CD8-positive, alpha-beta memory T cell (primary cell): ENCODE measurements at regions not wholly inside any gene's neighbourhood (a gene's known extent, or its start where the extent isn't known, plus 50 kb on each side); places are given as distances from the start of the nearest gene placed in this dataset.

Experiments
- CTCF ChIA-PET: fragments of 350-600 bp; sonication (Branson Sonifier 250); formaldehyde crosslinking; loops from one replicate; lab custom pipeline; 2021; ENCODE audit warnings: antibody characterized with exemption; lab: Charles Lee
- POLR2A ChIA-PET: fragments of 350-600 bp; sonication (Branson Sonifier 250); formaldehyde crosslinking; loops from one replicate; lab custom pipeline; 2021; ENCODE audit warnings: antibody characterized with exemption; lab: Charles Lee
- DNase-seq, 5 donors: peaks; one replicate each; pipeline versions ENCODE4 v3.0.0 to v3.0.0-alpha.2; 2020 to 2022; ENCODE audit warnings: mixed read lengths in 1 of 5
- H3K27ac ChIP-seq: one replicate; pipeline ENCODE4 v1.7.0; 2013; ENCODE audit warnings: low read depth, mild to moderate bottlenecking, low read length, moderate library complexity
- H3K27me3 ChIP-seq: 2 replicates; pipeline ENCODE4 v1.7.0; 2013; ENCODE audit warnings: low read length, mild to moderate bottlenecking; ENCODE audit not compliant: insufficient read depth, poor library complexity, severe bottlenecking
- H3K36me3 ChIP-seq: 2 replicates; pipeline ENCODE4 v1.7.0; 2013; ENCODE audit warnings: mild to moderate bottlenecking, low read length, moderate library complexity; ENCODE audit not compliant: insufficient read depth
- H3K4me1 ChIP-seq: 2 replicates; pipeline ENCODE4 v1.7.0; 2013; ENCODE audit warnings: mild to moderate bottlenecking, low read length, moderate library complexity; ENCODE audit not compliant: insufficient read depth
- H3K4me3 ChIP-seq: 2 replicates; pipeline ENCODE4 v1.7.0; 2013; ENCODE audit warnings: mild to moderate bottlenecking, low read length
- H3K9me3 ChIP-seq: 2 replicates; pipeline ENCODE4 v1.7.0; 2013; ENCODE audit warnings: mild to moderate bottlenecking, low read length
- H3K27ac Mint-ChIP-seq, 8 donors: one replicate each; pipeline ENCODE4 v1.8.0; 2020 to 2021; ENCODE audit warnings: mixed read lengths in 8 of 8, mild to moderate bottlenecking in 6 of 8, inconsistent platforms in 3 of 8, moderate library complexity in 3 of 8
- H3K27me3 Mint-ChIP-seq, 2 donors: one replicate each; pipeline ENCODE4 v1.8.0; 2020 to 2021; ENCODE audit warnings: mixed read lengths in 2 of 2, mild to moderate bottlenecking in 1 of 2, moderate library complexity in 1 of 2
- H3K36me3 Mint-ChIP-seq, 3 donors: one replicate each; pipeline ENCODE4 v1.8.0; 2020 to 2021; ENCODE audit warnings: mixed read lengths in 3 of 3, inconsistent platforms in 1 of 3, mild to moderate bottlenecking in 1 of 3
- H3K4me1 Mint-ChIP-seq, 3 donors: one replicate each; pipeline ENCODE4 v1.8.0; 2020 to 2021; ENCODE audit warnings: mixed read lengths in 3 of 3, inconsistent platforms in 1 of 3, mild to moderate bottlenecking in 1 of 3
- H3K4me3 Mint-ChIP-seq, 7 donors: one replicate each; pipeline ENCODE4 v1.8.0; 2020 to 2021; ENCODE audit warnings: mixed read lengths in 7 of 7, mild to moderate bottlenecking in 6 of 7, moderate library complexity in 4 of 7, inconsistent platforms in 2 of 7
- H3K9me3 Mint-ChIP-seq, 5 donors: one replicate each; pipeline ENCODE4 v1.8.0; 2020 to 2022; ENCODE audit warnings: mixed read lengths in 5 of 5, mild to moderate bottlenecking in 3 of 5, moderate library complexity in 2 of 5, inconsistent platforms in 1 of 5

- Histone ChIP-seq H3K4me1 (peaks cover 15% of the 10 kb centered on the region), H3K36me3 (no peaks in the 10 kb centered on the region), H3K27ac (no peak overlapping the region), H3K4me3 (no peak overlapping the region), H3K27me3 (no peaks in the 10 kb centered on the region), H3K9me3 (no peaks in the 10 kb centered on the region)
- Mint-ChIP-seq H3K27me3 (peaks cover 15 to 17% of the 10 kb centered on the region in 2 donors), H3K4me3 (peak overlapping the region in 2 of 7 donors; percentile 30 to 43), H3K27ac (no peak overlapping the region), H3K4me1 (peaks cover 9 to 11% (median 11%) of the 10 kb centered on the region in 3 donors), H3K9me3 (peaks cover 0 to 7% (median 2%) of the 10 kb centered on the region in 5 donors), H3K36me3 (peaks cover 0 to 15% (median 0%) of the 10 kb centered on the region in 3 donors)
- no peak for DNase-seq
- ChIA-PET POLR2A (no interaction called here), CTCF (no interaction called here)
Measured at GRCh38 chr10:3484306-3485056, 300.5 kb downstream of the KLF6 start.

DNA sequence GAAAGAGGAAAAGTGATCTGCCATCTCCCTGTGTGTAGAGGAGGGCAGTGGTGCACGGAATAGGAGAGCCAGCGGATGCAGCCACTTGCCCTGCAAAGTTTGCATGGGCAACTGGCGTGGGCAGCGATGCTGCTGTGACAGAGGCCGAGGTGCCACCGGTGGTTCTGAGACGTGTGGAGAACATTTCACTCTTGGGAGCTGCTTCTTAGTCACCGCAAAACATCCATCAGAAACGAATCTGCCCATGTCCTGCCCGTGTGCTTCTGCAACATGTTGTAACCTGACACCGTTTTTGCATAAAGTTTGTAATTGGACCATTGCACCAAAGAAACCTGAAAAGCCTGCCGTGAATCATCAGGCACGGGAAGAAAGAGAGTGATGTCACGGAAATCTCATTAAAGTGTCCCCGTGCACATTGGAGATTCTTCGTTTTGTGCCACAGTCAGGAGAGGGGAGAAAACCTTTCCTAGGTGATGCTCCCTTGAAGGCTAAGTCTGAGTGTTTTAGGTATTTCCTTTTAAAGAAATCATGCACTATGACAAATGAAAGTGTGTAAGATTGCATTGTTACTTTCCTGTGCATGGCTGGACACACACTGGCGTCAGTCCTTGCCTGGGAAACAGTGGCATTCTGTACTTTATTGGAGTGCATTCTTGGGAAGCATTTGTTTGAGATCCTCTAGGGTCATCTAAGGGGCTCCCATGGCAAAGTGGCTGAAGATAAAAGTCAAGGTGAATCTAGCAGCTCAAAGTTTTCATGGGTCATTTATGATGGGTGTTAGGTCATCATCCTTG is 302.6 kb downstream of the KLF6 start:
- no peaks in the 10 kb centered on the region for H3K9me3 Mint-ChIP-seq

GRCh38 chr10:3481496-3481895 is 303.5 kb downstream of the KLF6 start:
- POLR2A ChIA-PET = no interaction called here
- H3K27me3 ChIP-seq = no peaks in the 10 kb centered on the region
- no peak overlapping the region for H3K27ac ChIP-seq
- H3K4me1 ChIP-seq = peaks cover 15% of the 10 kb centered on the region
- H3K4me3 ChIP-seq = no peak overlapping the region
- Mint-ChIP-seq H3K4me3 (no peak overlapping the region), H3K4me1 (peaks cover 9 to 11% (median 11%) of the 10 kb centered on the region in 3 donors), H3K36me3 (no peaks in the 10 kb centered on the region), H3K27me3 (peaks cover 9 to 10% of the 10 kb centered on the region in 2 donors), H3K27ac (no peak overlapping the region), H3K9me3 (no peaks in the 10 kb centered on the region)
- H3K9me3 ChIP-seq = no peaks in the 10 kb centered on the region
- no peaks in the 10 kb centered on the region for H3K36me3 ChIP-seq
- no peak for DNase-seq
- CTCF ChIA-PET = no interaction called here

More for the DNA sequence above, 302.6 kb downstream of the KLF6 start:
- Histone ChIP-seq H3K27ac (no peak overlapping the region), H3K9me3 (no peaks in the 10 kb centered on the region), H3K36me3 (no peaks in the 10 kb centered on the region), H3K4me1 (peaks cover 15% of the 10 kb centered on the region), H3K4me3 (no peak overlapping the region), H3K27me3 (no peaks in the 10 kb centered on the region)
- ChIA-PET CTCF (no interaction called here), POLR2A (no interaction called here)
- Mint-ChIP-seq H3K27me3 (peaks cover 10 to 12% of the 10 kb centered on the region in 2 donors), H3K4me3 (peak overlapping the region in 1 of 7 donors; percentile 10), H3K4me1 (peaks cover 9 to 11% (median 11%) of the 10 kb centered on the region in 3 donors), H3K36me3 (no peaks in the 10 kb centered on the region), H3K27ac (no peak overlapping the region)
- DNase-seq = no peak

GRCh38 chr10:3480990-3481315 is 304.1 kb downstream of the KLF6 start:
- Mint-ChIP-seq H3K4me3 (no peak overlapping the region), H3K27ac (no peak overlapping the region), H3K9me3 (no peaks in the 10 kb centered on the region), H3K36me3 (no peaks in the 10 kb centered on the region), H3K27me3 (peaks cover 9 to 10% of the 10 kb centered on the region in 2 donors), H3K4me1 (peaks cover 9 to 11% (median 11%) of the 10 kb centered on the region in 3 donors)
- no peak overlapping the region for H3K27ac ChIP-seq
- no peaks in the 10 kb centered on the region for H3K36me3 ChIP-seq
- CTCF ChIA-PET = no interaction called here
- no peaks in the 10 kb centered on the region for H3K27me3 ChIP-seq
- H3K9me3 ChIP-seq = no peaks in the 10 kb centered on the region
- POLR2A ChIA-PET = no interaction called here
- DNase-seq = no peak
- H3K4me1 ChIP-seq = peaks cover 15% of the 10 kb centered on the region
- no peak overlapping the region for H3K4me3 ChIP-seq

GRCh38 chr10:3480281-3480989 is 304.6 kb downstream of the KLF6 start:
- Histone ChIP-seq H3K36me3 (no peaks in the 10 kb centered on the region), H3K27ac (no peak overlapping the region), H3K4me3 (no peak overlapping the region), H3K9me3 (no peaks in the 10 kb centered on the region), H3K27me3 (no peaks in the 10 kb centered on the region), H3K4me1 (peaks cover 10% of the 10 kb centered on the region)
- H3K9me3 Mint-ChIP-seq = no peaks in the 10 kb centered on the region
- H3K4me1 Mint-ChIP-seq = peaks cover 6 to 8% (median 8%) of the 10 kb centered on the region in 3 donors
- CTCF ChIA-PET = no interaction called here
- DNase-seq = no peak
- no peak overlapping the region for H3K27ac Mint-ChIP-seq
- H3K36me3 Mint-ChIP-seq = no peaks in the 10 kb centered on the region
- H3K27me3 Mint-ChIP-seq = peaks cover 7 to 10% of the 10 kb centered on the region in 2 donors
- no peak overlapping the region for H3K4me3 Mint-ChIP-seq
- POLR2A ChIA-PET = no interaction called here

DNA sequence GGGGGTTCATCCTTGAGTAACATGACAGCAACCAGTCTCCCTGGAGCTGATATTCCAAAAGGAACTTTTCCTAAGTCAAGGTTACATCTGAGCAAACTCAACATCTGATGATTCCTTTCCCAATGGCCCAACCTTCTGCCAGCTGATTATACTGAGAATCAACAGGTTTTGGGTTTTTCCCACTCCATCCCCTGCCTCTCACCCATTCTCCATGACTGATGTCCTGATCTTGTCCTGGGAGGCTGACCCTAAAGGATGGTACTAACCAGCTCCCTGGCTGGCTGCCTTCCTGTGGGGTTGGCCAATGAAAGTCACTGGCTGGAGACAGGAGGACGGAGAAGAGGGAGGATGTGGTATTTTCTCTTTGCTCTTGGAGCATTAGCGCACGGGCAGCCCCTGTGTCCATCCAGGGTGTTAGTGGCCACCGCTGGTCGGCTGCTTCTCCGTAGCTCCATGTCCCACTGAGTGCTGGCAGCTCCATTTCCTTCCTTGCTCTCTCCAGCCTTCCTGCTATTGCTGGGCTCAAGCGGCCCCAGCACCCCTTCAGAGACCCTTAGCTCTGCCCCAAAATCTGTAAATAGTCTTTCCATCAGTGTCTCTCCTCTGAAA is 306.2 kb upstream of the PITRM1 start:
- H3K4me1 ChIP-seq = no peaks in the 10 kb centered on the region
- H3K36me3 Mint-ChIP-seq = no peaks in the 10 kb centered on the region
- no peaks in the 10 kb centered on the region for H3K9me3 Mint-ChIP-seq
- no peaks in the 10 kb centered on the region for H3K9me3 ChIP-seq
- CTCF ChIA-PET = no interaction called here
- H3K27me3 ChIP-seq = no peaks in the 10 kb centered on the region
- DNase-seq = no peak
- H3K27me3 Mint-ChIP-seq = peaks cover 4 to 7% of the 10 kb centered on the region in 2 donors
- POLR2A ChIA-PET = no interaction called here
- no peak overlapping the region for H3K4me3 Mint-ChIP-seq
- H3K36me3 ChIP-seq = no peaks in the 10 kb centered on the region
- peaks cover 0 to 1% (median 1%) of the 10 kb centered on the region in 3 donors for H3K4me1 Mint-ChIP-seq
- H3K4me3 ChIP-seq = no peak overlapping the region
- H3K27ac Mint-ChIP-seq = no peak overlapping the region
- H3K27ac ChIP-seq = no peak overlapping the region

GRCh38 chr10:3478153-3478552 is 305.6 kb upstream of the PITRM1 start:
- POLR2A ChIA-PET = no interaction called here
- H3K27ac ChIP-seq = no peak overlapping the region
- no peaks in the 10 kb centered on the region for H3K36me3 Mint-ChIP-seq
- H3K9me3 Mint-ChIP-seq = no peaks in the 10 kb centered on the region
- no peak for DNase-seq
- no peak overlapping the region for H3K27ac Mint-ChIP-seq
- H3K4me3 Mint-ChIP-seq = no peak overlapping the region
- H3K27me3 ChIP-seq = no peaks in the 10 kb centered on the region
- peaks cover 0 to 7% (median 7%) of the 10 kb centered on the region in 3 donors for H3K4me1 Mint-ChIP-seq
- CTCF ChIA-PET = no interaction called here
- no peak overlapping the region for H3K4me3 ChIP-seq
- peaks cover 4 to 8% of the 10 kb centered on the region in 2 donors for H3K27me3 Mint-ChIP-seq
- no peaks in the 10 kb centered on the region for H3K36me3 ChIP-seq
- H3K4me1 ChIP-seq = peaks cover 2% of the 10 kb centered on the region
- no peaks in the 10 kb centered on the region for H3K9me3 ChIP-seq
